GM19023 (cell line): ENCODE measurements at regions not wholly inside any gene's neighbourhood (a gene's known extent, or its start where the extent isn't known, plus 50 kb on each side); places are given as distances from the start of the nearest gene placed in this dataset.
"Not testable (repeated sequence)": the region's sequence is repeated elsewhere in the genome, so short reads cannot be mapped to it uniquely, and the experiment has no call there.

Experiments
- ATAC-seq: cut with Tn5 transposase; IDR thresholded peaks from one replicate; pipeline ENCODE4 v1.9.1; 2021; ENCODE audit warnings: mild to moderate bottlenecking, moderate library complexity; ENCODE audit not compliant: unreplicated experiment

DNA sequence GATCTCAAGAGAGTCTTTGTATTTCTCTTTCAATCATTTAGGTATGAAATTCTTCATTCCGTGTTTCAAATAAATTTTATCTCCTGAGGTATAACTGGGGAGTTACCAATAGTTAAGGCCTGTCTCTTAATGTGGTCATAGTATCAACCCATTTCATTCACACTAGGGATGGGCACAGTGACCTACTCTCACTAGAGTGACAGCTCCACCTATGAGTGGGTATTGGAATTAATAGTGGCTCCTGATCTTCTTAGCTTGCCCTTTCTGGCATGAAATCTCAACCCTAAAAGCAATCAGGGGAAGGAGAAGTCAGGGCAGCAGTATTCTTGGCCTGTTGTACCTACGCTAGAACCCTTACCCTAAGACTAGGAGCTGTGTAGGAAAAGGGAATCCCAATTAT, 507.7 kb downstream of the FAM181B start:
- no peak for ATAC-seq

DNA sequence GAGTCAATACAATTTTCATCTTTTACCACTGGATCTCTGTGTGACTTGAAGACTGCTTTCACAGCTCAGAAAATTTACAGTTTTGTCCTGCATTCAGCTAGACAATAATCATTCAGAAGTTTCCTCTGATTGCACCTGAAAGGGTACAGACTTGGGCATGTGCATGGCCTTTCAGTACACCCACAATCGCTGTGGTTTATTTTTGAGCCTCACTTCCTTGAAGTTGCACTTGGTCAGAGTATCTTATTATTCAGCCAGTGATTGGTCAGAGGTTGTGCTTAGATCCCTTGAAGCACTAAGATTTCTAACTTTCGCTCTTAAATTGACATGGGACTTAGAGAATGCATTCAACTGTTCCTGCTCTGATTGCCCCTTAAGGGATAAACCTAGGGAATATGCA, 508.2 kb downstream of the FAM181B start:
- no peak for ATAC-seq

DNA sequence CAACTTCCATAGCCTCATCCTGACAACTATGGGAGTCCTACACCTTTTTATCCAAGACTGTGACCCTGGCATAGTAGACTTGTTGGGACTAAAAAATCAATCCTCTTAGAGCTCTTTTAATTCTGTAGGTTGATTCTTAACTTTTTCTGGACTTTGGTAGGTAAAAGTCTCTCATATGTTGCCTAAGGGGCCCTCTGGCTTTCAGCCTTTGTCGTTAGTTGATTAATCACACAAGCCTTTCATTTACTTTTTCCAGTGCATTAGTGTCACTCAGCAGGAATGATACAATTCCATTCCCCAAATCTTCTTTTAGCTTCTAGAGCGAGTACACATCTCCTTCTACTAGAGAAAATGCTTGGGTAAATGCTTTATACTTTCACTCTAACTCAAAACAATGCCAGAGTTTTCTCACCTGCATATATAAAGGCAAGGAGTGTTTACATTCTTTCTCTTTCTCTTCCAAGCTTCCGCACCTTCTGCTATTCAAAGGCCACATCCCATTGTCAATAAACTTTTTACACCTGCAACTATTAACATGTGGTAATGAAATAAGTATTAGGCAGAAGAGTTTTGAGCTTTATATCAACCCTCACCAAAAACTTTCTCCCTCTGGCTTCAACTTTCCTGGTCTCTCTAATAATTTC, 516.6 kb downstream of the FAM181B start:
- no peak for ATAC-seq

DNA sequence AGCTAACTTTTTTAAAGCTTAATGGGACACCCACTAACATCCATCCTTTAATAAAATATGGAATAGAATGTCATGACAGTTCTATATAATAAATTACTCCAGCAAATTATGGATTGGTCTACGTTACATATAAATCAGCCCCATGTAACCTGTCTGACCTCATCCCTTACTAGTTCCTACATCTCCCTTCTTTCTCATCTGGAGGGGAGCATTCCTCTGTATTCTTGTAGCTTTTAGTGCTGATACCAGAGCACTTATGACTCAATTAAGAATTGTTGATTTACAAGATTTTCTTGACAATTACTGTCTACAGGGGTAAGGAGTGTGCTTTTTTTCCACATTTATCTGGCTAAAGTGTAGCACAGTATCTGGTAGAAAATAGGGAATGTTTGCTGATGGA, 523.7 kb downstream of the FAM181B start:
- no peak for ATAC-seq

DNA sequence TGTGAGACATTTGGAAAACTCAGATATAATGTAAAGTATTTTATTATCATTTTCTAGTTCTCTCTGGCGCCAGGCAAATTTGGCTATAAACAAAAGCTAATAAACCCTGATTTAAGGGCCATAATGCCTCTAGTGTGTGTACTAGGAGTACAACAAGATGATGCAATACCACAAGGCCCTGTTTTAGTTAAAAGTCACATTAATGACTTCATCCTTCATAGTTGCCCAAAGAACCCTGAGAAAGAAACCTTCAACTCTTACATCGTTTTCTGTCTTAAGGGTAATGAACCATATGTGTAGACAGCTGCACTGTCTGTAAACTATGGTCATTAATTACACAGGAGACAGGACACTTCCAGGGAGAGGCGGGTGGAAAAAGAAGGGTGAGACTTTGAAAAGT, 538.4 kb downstream of the FAM181B start:
- no peak for ATAC-seq

DNA sequence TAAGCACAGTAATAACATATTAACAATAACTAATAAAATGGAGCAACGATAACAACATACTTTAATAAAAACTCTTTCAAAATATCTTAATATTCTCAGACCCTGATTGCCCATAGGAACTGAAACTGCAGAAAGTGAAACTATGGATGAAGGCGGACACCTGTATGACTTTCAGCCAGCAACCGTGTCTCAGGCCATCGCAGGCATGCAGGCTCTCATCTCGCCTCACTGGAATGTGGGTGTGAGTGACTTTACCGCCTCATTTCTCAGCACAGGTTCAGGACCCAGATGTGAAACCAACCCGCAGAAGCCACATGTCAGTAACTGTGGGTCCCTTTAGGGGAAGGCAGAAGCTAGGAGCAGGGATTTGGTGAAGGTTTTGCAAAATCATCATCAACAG, 539.1 kb downstream of the FAM181B start:
- no peak for ATAC-seq

DNA sequence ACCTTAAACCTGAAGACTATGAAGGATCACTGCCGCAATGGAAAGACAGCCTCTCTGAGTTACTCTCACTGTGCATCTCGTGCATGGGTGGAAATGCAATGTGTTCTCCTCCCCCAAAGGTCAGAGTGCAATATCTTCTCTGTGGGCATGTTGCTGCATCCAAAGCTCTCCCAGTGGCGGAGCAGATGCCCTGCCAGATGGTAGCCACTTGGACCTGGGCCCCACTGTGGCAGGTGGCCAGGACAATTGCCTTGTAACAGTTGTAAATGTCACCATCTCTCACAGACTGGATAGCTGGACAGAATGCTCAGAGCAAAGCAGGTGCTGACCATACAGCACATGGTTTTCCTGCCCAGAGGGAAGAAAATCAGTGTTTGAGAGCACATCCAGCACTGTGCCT, 542.0 kb downstream of the FAM181B start:
- no peak for ATAC-seq

DNA sequence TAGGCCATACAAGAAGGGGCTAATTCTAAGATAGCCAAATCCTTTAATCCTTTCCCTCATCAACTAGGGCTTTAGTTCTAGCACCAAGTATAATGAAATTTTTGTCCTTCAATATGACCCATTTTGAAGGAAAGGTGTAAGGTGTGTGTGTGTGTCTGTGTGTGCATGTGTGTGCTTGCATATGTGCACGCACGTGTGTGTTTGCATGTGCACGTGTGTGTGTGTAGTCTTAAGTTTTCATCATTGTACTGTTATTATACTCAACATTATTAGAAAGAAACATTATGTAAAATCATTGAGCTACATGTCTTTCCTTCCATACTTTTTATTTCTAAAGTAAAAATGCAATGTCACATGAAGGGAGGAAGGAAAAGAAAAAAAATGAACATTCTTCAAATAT, 547.7 kb downstream of the FAM181B start:
- no peak for ATAC-seq

DNA sequence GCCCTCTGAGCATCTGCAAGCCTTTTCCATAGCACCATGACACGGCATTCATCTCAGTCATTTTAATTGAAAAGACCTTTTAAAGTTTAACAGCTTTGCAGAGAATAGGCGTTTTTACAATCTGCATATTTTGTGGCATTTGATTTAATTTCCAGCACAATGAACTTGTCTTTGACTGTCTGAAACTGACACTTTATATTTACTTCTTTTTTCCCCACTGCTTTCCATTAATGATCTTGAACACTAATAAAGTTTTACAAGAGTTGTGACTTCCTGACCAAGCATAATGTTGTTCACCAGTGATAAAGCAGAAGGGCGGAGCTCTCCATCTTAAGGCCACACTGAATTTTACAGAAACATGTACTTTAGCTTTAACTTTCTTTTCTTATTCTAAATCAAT, 548.7 kb downstream of the FAM181B start:
- ATAC-seq: no peak

DNA sequence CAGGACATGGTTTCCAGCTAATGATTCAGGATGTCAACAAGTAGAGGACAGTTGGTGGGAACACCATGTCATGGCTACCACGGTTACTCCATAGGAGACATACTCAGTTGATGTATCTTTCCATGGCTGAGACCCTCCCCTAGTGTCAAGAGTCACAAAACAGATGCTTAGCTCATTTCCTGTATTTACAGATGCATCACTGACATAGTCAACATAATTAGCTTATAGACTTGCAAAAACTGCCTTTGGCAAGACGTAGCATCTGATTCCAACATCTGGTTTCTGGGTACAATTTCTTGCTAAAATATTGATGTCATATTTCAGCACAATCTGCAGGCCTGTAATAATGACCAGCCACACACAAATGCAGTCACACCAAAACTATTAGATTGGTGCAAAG, 550.3 kb downstream of the FAM181B start:
- no peak for ATAC-seq

DNA sequence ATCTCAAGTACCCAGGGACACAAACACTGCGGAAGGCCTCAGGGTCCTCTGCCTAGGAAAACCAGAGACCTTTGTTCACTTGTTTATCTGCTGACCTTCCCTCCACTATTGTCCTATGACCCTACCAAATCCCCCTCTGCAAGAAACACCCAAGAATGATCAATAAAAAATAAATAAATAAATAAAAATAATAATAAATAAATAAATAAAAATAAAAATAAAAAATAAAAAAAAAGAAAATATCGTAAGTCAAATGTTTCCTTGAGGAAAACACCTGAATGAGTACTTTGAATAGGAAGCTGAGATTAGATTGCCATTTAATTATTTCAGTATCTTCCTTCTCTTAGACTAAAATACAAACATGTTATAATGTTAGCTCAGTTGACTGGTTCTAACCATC, 551.0 kb downstream of the FAM181B start:
- ATAC-seq: not testable (repeated sequence)

DNA sequence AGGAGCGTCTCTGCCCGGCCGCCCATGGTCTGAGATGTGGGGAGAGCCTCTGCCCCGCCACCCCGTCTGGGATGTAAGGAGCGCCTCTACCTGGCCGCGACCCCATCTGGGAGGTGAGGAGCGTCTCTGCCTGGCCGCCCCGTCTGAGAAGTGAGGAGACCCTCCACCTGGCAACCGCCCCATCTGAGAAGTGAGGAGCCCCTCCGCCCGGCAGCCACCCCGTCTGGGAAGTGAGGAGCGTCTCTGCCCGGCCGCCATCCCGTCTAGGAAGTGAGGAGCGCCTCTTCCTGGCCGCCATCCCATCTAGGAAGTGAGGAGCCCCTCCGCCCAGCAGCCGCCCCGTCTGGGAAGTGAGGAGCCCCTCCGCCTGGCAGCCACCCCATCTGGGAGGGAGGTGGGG, 551.9 kb downstream of the FAM181B start:
- not testable (repeated sequence) for ATAC-seq

DNA sequence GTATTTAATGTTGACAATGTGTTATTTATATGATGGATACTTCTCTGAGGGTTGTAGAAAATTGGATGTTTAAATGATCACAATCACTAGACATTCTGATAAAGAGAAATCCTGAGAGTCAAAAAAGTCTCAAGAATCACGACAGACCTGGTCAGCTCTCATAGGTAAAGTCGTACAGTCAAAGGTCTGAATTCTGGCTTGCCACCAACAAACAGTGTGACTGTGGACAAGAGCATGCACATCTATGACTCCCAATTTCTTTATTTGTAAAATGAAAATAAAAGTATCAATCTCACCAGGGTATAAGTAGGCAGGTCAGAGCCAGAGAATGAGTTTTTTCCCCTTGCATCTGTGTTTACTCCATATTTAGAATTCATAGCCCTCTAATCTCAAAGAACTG, 556.7 kb downstream of the FAM181B start:
- no peak for ATAC-seq

DNA sequence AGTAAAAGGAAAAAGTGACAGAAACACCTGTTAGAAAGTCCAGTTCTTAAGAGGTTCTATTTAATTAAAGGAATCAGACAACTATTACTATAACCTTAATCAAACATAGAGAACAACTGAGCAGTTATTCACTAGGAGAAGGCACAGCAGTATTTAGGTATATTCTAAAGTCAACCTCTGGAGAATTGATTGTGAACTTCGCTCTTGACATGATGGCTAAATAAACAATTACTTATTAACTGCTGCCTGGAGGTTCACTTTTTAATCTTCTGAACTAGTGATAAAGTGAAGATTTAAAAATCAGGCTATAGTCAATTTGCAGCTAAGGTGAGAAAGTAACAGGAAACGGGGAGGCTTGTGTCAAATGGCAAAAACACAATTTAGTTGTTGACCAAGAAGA, 557.3 kb downstream of the FAM181B start:
- ATAC-seq: no peak

DNA sequence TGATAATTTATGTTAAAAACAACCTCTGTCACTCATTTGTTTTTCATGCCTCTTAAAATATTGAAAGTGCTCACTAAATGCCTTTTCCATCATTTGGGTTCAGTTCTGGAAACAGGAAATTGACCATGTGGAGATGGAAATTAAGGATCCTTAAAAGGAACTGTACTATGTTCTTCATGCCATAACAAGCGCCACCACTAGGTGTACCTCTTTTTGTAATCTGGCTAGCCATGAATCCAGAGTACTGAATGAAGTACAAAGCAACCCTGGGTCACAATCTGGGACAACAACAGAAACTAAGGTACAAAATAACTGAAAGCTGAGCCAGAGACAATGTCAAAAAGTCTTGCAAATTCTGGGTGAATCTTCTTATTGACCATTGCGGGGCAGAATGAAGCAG, 559.1 kb downstream of the FAM181B start:
- no peak for ATAC-seq

DNA sequence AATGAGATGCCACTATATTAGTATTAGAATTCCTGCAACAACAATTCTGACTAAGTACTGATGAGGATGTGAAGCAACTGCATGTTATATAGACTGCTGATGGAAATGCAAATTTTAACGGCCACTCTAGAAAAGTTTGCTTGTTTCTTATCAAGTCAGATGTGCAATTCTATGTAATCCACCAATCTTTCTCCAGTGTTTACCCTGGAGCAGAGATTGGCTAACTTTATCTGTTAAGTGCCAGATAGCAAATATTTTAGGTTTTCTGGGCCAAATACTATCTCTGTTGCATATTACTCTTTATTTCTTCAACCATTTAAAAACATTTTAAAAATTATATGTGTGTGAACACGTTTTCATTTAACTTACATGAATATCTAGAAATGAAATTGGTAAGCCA, 586.9 kb downstream of the FAM181B start:
- ATAC-seq: no peak

DNA sequence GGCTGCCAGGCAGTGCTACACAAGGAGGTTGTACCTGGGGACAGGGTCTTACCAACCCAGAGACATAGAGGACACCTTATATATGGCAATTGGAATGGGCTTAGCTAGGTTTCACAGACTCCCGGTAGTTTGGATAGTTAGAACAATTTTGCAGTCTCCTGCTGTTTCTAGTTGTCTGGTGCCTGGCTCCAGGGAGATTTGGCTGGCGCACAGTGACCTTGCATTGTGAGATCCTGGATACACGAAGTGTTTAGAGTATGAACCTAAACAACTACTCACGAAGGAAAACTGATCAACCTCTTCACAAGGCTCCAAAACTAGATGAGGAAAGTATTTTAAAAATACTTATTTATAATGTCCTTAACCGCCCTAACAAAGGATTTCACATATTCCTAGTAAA, 614.7 kb downstream of the FAM181B start:
- ATAC-seq: no peak

DNA sequence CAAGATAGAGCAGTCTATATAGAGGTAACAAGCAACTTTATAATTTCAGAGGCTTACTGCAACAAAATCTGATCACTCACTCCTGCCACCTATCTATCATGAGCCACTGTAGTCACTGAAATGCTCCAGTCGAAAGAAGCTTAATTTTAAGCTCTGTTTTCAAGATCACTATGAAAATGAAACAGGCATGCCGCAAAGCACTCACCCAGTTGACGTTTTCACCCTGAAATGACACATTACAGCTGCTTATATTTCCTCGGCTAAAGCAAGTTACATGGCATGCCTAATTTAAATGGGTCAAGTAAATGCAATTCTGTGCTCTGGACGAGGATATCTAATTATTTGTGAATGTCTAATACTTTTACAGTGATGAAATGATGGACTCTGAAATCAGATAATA, 616.3 kb downstream of the FAM181B start:
- no peak for ATAC-seq

DNA sequence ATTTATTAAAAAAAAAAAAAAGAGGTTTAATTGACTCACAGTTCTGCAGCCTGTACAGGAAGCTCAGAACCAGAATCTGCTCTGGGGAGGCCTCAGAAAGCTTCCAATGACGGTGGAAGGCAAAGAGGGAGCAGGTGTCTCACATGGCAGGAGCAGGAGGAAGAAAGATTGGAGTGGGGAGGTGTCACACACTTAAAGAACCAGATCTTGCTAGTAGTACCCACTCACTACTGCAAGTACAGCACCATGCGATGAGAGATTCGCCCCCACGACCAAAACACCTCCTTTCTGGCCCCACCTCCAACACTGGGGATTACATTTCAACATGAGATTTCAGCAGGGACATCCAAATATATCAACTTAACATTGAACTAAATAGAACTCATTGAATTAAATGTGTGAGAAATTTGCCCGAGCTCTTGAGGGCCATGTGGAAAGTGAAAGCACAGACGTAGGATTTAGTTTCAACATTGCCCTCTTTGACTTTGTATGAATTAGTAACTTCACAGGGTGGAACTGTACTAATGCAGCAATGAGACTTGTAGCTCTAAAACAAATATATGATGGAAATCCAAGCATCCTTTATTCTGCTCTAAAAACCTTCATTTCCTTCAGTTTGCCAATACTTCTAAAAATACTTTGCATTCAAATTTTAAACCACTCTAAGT, 628.2 kb downstream of the FAM181B start:
- no peak for ATAC-seq

DNA sequence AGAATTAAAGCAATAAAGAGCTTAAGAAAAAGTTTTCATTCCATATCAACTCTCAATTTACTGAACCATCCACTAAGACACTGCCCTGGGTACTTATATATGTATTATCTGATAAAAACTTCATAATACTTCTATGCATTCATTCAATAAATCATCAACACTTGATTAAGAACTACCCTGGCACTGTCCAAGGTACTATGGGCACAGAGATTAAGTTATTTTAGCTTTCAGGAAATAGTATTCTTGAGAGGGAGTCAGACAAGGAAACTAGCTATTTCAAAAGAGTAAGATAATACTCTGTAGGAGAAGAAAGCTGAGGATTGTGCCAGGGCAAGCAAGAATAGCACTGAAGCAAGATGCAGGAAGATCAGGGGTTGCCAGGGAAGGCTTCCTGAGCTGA, 640.8 kb downstream of the FAM181B start:
- no peak for ATAC-seq

DNA sequence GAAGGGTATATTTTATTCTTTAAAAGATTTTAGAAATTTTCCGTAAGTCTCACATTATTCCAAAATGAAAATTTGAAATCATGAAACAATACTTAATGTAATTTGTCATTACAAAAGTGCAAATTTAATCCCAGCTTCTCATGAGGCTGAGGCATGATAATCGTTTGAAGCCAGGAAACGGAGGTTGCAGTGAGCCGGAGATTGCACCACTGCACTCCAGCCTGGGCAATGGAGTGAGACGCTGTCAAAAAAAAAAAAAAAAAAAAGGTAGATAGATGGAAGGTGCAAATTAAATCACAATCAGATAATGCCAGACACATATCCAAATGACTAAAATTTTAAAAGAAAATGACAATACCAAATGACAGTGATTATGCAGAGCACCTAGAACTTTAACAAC, 644.2 kb downstream of the FAM181B start:
- no peak for ATAC-seq

DNA sequence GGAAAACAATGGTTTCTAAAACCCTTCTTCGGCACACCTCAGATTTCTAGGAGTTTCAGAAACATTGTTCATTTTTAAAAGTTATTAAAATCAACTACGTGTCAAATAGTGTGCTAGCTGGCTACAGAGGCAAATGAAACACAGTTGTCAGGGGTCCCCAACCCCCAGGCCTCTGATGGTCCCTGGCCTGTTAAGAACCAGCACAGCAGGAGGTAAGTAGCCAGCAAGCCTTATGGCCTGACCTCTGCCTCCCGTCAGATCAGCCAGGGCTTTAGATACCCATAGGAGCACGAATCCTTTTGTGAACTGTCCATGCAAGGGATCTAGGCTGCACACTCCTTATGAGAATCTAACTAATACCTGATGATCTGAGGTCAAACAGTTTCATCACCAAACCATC, 648.2 kb downstream of the FAM181B start:
- ATAC-seq: no peak

DNA sequence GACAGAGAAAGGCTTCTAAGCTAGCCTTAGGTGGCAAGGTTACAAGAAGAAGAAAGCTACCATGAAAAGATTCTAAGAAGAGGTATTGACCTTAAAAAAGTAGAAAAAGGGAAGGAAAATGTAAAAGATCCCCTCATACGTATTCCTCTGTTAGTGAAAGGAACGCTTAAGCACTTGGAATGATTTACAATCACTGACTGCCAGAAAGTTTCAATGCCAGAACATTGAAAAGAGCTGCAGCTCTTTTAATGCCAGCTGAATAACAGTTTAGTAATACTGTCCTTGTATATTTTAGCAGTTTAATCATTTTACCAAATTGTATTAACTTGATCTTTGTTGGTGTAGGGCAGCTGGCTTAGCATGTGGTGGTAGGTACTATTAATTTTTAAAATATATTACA, 650.7 kb downstream of the FAM181B start:
- no peak for ATAC-seq
